ENCODE measurements at regions not wholly inside any gene's neighbourhood (a gene's known extent, or its start where the extent isn't known, plus 50 kb on each side); places are given as distances from the start of the nearest gene placed in this dataset.

DNA sequence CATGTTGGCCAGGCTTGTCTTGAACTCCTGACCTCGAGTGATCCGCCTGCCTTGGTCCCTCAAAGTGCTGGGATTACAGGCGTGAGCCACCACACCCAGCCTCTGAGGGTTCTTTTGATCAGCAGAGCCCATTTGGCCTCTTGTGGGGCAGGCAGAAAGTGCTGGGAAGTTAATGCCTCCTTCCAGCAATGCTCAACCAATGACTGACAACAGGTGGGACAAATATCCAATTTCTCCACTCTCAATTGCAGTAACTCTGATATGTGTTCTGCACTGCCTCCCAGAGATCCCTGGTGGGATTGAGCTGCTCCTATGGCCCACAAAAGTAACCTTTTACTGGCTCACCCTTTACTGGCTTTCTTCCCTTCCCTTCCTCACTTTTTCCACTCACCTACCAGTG, 79.9 kb upstream of the APC start:
- TF ChIP-seq, protein P1, sequence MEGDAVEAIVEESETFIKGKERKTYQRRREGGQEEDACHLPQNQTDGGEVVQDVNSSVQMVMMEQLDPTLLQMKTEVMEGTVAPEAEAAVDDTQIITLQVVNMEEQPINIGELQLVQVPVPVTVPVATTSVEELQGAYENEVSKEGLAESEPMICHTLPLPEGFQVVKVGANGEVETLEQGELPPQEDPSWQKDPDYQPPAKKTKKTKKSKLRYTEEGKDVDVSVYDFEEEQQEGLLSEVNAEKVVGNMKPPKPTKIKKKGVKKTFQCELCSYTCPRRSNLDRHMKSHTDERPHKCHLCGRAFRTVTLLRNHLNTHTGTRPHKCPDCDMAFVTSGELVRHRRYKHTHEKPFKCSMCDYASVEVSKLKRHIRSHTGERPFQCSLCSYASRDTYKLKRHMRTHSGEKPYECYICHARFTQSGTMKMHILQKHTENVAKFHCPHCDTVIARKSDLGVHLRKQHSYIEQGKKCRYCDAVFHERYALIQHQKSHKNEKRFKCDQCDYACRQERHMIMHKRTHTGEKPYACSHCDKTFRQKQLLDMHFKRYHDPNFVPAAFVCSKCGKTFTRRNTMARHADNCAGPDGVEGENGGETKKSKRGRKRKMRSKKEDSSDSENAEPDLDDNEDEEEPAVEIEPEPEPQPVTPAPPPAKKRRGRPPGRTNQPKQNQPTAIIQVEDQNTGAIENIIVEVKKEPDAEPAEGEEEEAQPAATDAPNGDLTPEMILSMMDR (IDR thresholded peaks at IDR 0.05): no peak
- TF ChIP-seq POLR2A (IDR thresholded peaks at IDR 0.05): no peak
